NCI-H1105 (cell line): ENCODE measurements at regions not wholly inside any gene's neighbourhood (a gene's known extent, or its start where the extent isn't known, plus 50 kb on each side); places are given as distances from the start of the nearest gene placed in this dataset.
A peak's percentile ranks its signal among the peaks of the same experiment; 100 is the strongest.

ENCODE experiments used
- DNase-seq: peaks from one replicate; lab custom pipeline; 2025; lab: John Stamatoyannopoulos, UW

GRCh38 chr9:109883623-109884022 lies 103.6 kb downstream of the PALM2AKAP2 start:
- DNase-seq, result no peak

DNA sequence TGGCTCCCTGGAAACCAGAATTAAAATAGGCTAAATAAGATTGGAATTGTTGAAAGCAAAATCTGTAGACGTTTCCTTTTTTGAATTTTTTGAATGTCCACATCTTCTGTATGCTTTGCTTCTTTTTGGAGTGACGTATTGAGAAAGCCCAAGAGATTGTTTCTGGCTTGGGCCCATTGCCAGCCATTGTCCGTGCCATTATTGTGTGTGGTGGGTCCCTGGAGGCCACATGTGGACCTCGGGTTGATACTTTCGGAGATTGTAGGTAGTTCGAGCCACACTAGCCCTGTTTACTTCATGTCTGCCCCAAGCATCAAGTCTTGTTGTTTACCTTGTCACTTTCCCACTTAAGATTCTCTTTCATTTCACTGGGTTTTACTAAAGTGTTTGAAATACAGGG lies 106.0 kb downstream of the PALM2AKAP2 start:
- no peak for DNase-seq

- DNase-seq, result no peak
Observed at GRCh38 chr9:109886617-109887016, 106.6 kb downstream of the PALM2AKAP2 start.

- no peak for DNase-seq
Observed at GRCh38 chr9:109887079-109887478, 107.1 kb downstream of the PALM2AKAP2 start.

DNA sequence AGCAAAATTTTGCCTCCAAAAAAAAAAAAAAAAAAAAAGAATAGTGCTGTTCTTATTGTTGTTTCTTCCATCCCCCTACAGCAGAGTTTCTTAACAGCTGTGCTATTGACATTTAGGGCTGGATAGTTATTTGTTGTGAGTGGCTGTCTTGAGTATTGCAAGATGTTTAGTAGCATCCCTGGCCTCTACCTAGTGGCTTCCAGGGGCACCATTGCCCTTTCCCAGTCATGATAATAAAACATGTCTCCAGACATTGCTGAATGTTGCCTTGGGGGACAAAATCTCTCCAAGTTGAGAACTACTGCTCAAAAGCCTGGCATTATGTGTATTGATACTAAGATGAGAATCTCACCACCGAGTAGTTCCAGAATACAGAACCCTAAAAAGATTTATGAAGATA lies 108.7 kb downstream of the PALM2AKAP2 start:
- no peak for DNase-seq

DNA sequence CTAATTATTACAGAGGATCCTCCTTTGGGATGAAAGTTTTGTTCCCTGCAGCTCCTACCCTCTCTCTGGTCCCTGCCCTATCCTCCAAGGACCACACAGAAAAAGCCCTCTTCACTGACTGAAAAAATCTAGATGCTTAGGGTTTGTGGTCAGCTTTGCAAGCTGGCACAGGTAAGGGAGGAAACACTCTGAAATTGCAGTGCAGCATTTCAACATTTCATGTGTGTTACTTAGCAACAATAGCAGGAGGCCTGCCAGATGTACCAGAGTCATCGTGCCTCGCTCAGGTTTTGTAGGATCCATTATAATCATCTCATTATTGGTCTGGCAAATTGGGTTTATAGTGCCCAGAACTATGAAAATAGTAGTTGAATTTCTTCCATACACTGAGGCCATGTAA lies 109.5 kb downstream of the PALM2AKAP2 start:
- DNase-seq, result no peak

DNA sequence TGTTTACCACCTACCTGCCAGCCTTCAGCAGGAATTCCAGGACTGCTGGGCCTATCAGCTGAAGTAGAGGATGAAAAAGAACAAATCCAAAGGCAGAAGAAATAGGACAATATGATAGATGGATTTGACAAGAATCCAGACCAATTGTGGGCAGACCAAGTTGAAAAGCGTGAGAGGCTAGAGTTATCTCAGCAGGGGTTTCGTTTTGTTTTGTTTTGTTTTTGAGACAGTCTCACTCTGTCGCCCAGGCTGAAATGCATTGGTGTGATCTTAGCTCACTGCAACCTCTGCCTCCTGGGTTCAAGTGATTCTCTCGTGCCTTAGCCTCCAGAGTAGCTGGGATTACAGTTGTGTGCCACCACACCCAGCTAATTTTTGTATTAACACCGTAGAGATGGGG lies 113.2 kb downstream of the PALM2AKAP2 start:
- no peak for DNase-seq

DNA sequence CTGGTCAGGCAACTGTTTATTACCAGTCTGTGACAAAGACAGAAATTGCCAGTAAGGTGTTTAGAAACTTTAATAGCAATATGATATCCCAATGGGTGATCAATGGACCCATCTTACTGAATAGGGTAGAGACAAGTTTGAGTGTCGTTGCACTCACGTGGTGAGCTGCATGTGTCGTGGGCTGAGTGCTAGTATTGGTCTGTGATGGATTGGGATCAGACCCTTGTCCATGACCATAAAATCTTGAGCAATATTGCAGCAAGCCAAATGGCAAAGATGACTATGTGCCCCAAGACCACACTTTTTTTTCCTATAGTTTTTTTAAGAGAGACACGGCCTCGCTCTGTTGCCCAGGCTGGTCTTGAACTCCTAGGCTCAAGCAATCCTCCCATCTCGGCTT lies 114.5 kb downstream of the PALM2AKAP2 start:
- no peak for DNase-seq

GRCh38 chr9:109894921-109895758 lies 115.1 kb downstream of the PALM2AKAP2 start:
- DNase-seq, result no peak

DNA sequence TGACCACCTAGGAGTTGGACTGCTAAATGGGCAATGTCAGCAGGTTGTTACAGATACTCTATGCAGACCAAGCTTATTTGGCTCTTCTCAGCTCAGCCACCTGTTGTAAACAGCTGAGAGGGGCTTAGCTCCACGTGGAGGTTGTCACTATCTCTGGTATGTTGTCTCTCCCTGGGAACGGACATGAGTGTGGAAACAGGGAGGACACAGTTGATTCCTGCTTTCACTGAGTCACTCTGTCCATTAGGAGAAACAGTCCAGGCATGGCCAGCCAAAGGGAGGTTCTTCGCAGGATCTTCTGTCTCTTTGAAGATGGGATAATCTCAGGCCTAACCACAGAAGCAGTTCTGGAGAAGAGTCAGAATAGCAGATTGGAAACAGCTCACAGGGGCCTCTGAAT lies 121.2 kb downstream of the PALM2AKAP2 start:
- no peak for DNase-seq

- peak; percentile 63 for DNase-seq
Observed at GRCh38 chr9:109903515-109904138, 123.6 kb downstream of the PALM2AKAP2 start.

- DNase-seq, result no peak
Observed at GRCh38 chr9:109904666-109905065, 124.7 kb downstream of the PALM2AKAP2 start.

DNA sequence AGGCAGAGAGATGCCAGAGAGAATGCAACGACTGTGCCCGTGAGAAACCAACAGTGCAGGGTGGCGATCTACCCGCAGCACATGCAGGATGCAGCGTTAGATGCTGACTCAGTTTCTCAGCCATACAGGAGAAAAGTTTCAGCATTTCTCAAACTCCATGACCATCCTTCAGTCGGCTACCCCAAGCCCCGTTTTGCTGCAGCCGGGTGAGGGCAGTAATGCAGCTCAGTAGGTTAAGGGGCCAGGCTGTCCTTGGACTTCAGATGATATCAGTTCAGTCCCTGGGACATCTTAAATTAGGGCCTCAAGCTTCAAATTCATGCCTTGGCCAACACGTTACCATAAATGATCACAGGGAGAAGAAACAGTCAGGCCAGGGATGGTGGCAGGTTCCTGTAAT lies 125.5 kb downstream of the PALM2AKAP2 start:
- no peak for DNase-seq

GRCh38 chr9:109906766-109907382 lies 126.9 kb downstream of the PALM2AKAP2 start:
- no peak for DNase-seq

DNA sequence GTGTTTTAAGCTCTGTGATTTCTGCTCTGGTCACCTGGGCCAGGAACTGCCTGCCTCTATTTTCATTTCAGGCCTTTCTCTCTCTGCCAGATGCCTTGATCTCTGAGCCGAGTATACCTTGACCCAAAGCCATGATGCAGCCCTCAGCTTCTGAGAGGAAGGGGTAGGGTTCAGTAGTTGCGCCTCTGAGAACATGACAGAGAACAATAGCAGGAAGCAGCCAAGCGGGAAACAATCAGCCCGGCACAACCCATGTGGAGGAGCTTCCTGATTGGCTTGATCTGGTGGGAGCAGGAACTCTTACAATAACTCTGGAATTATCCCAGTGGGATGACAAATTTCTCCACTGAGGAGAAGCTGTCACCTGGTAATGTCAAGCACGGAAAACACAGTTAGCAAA lies 127.4 kb downstream of the PALM2AKAP2 start:
- no peak for DNase-seq

DNA sequence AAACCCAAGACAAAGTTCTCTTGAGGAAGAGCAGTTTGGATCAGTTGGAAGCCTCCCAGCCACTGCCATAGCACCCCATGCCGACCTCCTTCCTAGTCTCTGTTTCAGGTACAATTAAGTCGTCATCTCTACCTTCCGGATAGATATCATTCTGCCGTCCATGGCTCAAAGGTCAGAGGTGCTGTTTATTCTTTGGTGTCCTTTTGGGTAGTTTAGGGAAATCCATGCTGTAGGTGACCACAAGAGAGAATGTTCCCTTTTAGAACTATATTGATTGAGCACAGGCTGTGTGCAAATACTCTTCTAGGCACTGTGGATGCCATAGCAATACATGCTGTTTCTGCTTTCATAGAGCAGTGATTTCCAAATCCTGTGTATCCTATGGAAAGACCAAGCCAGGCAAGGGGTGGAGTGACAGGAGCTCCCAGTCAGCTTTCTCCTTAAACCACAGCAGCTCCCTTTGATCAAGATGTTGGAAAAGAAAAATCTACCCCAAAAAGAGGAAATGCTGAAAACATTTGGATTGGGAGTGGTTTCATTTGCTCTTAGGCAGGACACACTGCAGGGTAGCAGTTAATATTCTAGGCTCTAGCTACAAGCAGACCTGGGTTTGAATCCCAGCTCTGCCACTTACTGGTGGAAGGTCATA lies 127.9 kb downstream of the PALM2AKAP2 start:
- DNase-seq, result no peak

GRCh38 chr9:109908459-109909390 lies 128.7 kb downstream of the PALM2AKAP2 start:
- DNase-seq, result no peak

- DNase-seq, result no peak
Observed at GRCh38 chr9:109910671-109911518, 130.9 kb downstream of the PALM2AKAP2 start.

DNA sequence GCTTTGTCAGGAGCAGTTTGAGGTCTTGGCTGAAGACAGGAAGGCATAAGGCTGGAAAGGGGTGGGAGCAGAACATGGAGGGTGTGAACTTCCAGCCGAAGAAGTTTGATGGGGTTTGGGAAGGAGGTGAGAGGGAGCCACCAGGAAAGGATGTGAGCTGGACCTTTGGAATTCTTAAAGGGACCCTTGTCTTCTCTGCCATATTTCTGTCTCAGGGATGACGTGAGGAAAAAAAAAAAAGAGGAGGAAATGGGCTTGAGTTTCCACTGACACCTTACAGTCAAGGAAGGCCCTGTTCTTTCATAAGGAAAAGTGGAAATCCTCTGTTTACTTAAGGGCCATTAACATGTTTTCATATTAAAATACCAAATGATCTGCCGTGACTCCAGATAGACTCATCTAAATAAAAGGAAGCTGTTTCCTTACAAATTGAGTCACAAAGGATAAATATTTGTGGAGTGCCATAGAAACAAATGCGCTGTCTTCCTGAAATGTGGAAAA lies 132.1 kb downstream of the PALM2AKAP2 start:
- DNase-seq, result no peak

DNA sequence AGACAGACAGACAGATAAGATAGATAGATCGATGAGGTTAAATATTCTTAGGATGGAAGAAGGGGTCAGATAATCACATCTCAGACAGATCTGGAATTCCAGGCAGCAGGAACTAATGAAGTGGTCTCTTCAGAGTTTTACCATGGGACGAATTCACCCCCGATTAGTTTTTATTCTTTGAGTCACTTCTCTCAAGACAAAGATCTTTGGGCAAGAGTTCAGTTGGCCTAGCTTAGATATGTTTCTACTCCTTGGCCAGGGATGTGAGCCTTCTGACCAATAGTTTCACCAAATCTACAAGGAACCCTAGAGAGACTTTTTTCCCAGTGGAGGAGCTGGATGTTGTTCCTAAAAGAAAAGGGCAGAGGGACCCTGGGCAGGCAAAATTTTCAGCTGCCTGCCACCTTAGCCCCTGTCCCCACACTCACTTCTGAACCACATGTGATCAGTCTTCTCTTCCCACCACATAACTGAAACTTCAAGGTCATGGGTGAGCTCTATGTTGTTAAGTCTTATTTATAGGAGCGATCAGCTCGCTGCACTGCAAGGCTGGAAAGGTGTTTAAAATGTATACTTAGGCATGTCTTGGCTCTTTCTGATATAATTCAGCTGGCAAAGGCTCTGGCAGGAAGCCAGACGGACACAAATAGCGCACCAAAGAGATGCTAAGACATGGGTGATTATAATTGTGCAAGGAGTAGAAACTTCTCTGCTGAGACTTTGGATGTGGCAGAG lies 132.9 kb downstream of the PALM2AKAP2 start:
- no peak for DNase-seq
